ENCODE measurements at regions not wholly inside any gene's neighbourhood (a gene's known extent, or its start where the extent isn't known, plus 50 kb on each side); places are given as distances from the start of the nearest gene placed in this dataset.

- no peaks in the 10 kb centered on the region for H3K9me3 ChIP-seq (ENCODE audit: control insufficient read depth, low read length)
- H3K27me3 ChIP-seq (ENCODE audit: control insufficient read depth, insufficient read depth, low read length, poor library complexity, severe bottlenecking): no peaks in the 10 kb centered on the region
- Mint-ChIP-seq H3K27ac (no peak overlapping the region), H3K27me3 (ENCODE audit: insufficient read depth) (no peaks in the 10 kb centered on the region), H3K9me3 (no peaks in the 10 kb centered on the region), H3K36me3 (ENCODE audit: low read depth) (no peaks in the 10 kb centered on the region), H3K4me3 (no peak overlapping the region), H3K4me1 (peaks cover 2% of the 10 kb centered on the region)
- no peaks in the 10 kb centered on the region for H3K4me1 ChIP-seq (ENCODE audit: control insufficient read depth, insufficient read depth, low read length)
- H3K27ac ChIP-seq (ENCODE audit: low read depth, low read length): no peak overlapping the region
- no peak for TF ChIP-seq CTCF (conservative IDR thresholded peaks at IDR 0.05)
- WGBS, 2 experiments (ENCODE audit: insufficient coverage in 1 of 2, insufficient read length in 1 of 2): 87 to 100% methylated on average over 3 to 4 of the region's 5 CpGs
- H3K36me3 ChIP-seq (ENCODE audit: control insufficient read depth, insufficient read depth, low read length): no peaks in the 10 kb centered on the region
- no peak overlapping the region for H3K9ac ChIP-seq (ENCODE audit: extremely low read depth, low read length, poor library complexity, severe bottlenecking)
- H3K4me3 ChIP-seq (ENCODE audit: low read length): no peak overlapping the region
- DNase-seq: no peak
Observed at GRCh38 chr4:96767815-96768480, 928.1 kb downstream of the PDHA2 start.

GRCh38 chr4:96775501-96775900 is 935.6 kb downstream of the PDHA2 start:
- H3K27ac ChIP-seq (ENCODE audit: low read depth, low read length): no peak overlapping the region
- H3K9ac ChIP-seq (ENCODE audit: extremely low read depth, low read length, poor library complexity, severe bottlenecking): no peak overlapping the region
- no peak overlapping the region for H3K4me3 ChIP-seq (ENCODE audit: low read length)
- WGBS, 2 experiments (ENCODE audit: insufficient coverage in 1 of 2, insufficient read length in 1 of 2): 82% methylated on average over 2 of the region's 2 CpGs; no CpG with 5 or more reads in 1 of the 2 experiments
- H3K27me3 ChIP-seq (ENCODE audit: control insufficient read depth, insufficient read depth, low read length, poor library complexity, severe bottlenecking): no peaks in the 10 kb centered on the region
- no peaks in the 10 kb centered on the region for H3K27me3 Mint-ChIP-seq (ENCODE audit: insufficient read depth)
- no peak for TF ChIP-seq CTCF (conservative IDR thresholded peaks at IDR 0.05)
- H3K36me3 ChIP-seq (ENCODE audit: control insufficient read depth, insufficient read depth, low read length): no peaks in the 10 kb centered on the region
- H3K27ac Mint-ChIP-seq: no peak overlapping the region
- H3K4me3 Mint-ChIP-seq: no peak overlapping the region
- no peaks in the 10 kb centered on the region for H3K9me3 Mint-ChIP-seq
- no peaks in the 10 kb centered on the region for H3K36me3 Mint-ChIP-seq (ENCODE audit: low read depth)
- H3K4me1 ChIP-seq (ENCODE audit: control insufficient read depth, insufficient read depth, low read length): no peaks in the 10 kb centered on the region
- H3K4me1 Mint-ChIP-seq: no peaks in the 10 kb centered on the region
- no peak for DNase-seq
- no peaks in the 10 kb centered on the region for H3K9me3 ChIP-seq (ENCODE audit: control insufficient read depth, low read length)

GRCh38 chr4:96776920-96777527 is 937.1 kb downstream of the PDHA2 start:
- no peaks in the 10 kb centered on the region for H3K36me3 ChIP-seq (ENCODE audit: control insufficient read depth, insufficient read depth, low read length)
- H3K27ac ChIP-seq (ENCODE audit: low read depth, low read length): no peak overlapping the region
- no peaks in the 10 kb centered on the region for H3K36me3 Mint-ChIP-seq (ENCODE audit: low read depth)
- no peaks in the 10 kb centered on the region for H3K27me3 ChIP-seq (ENCODE audit: control insufficient read depth, insufficient read depth, low read length, poor library complexity, severe bottlenecking)
- H3K9ac ChIP-seq (ENCODE audit: extremely low read depth, low read length, poor library complexity, severe bottlenecking): no peak overlapping the region
- H3K4me3 Mint-ChIP-seq: no peak overlapping the region
- no peak for TF ChIP-seq CTCF (conservative IDR thresholded peaks at IDR 0.05)
- H3K4me1 ChIP-seq (ENCODE audit: control insufficient read depth, insufficient read depth, low read length): no peaks in the 10 kb centered on the region
- no peaks in the 10 kb centered on the region for H3K9me3 Mint-ChIP-seq
- no peak for DNase-seq
- H3K27me3 Mint-ChIP-seq (ENCODE audit: insufficient read depth): no peaks in the 10 kb centered on the region
- 96 to 100% methylated on average over 1 to 2 of the region's 2 CpGs for WGBS, 2 experiments (ENCODE audit: insufficient coverage in 1 of 2, insufficient read length in 1 of 2)
- H3K4me1 Mint-ChIP-seq: no peaks in the 10 kb centered on the region
- no peak overlapping the region for H3K4me3 ChIP-seq (ENCODE audit: low read length)
- no peaks in the 10 kb centered on the region for H3K9me3 ChIP-seq (ENCODE audit: control insufficient read depth, low read length)
- no peak overlapping the region for H3K27ac Mint-ChIP-seq
